ENCODE measurements at regions not wholly inside any gene's neighbourhood (a gene's known extent, or its start where the extent isn't known, plus 50 kb on each side); places are given as distances from the start of the nearest gene placed in this dataset.

- TF ChIP-seq CTCF (conservative IDR thresholded peaks at IDR 0.05; ENCODE audit: low read length) (no peak), EZH2phosphoT487 (IDR thresholded peaks at IDR 0.05; ENCODE audit: borderline replicate concordance, low read depth, low read length) (no peak)
These were observed 90.7 kb upstream of the BACH2 start for GRCh38 chr6:90387383-90387775.
